GM19239 (cell line): ENCODE measurements at regions not wholly inside any gene's neighbourhood (a gene's known extent, or its start where the extent isn't known, plus 50 kb on each side); places are given as distances from the start of the nearest gene placed in this dataset.
A peak's percentile ranks its signal among the peaks of the same experiment; 100 is the strongest.

ENCODE experiments used
- DNase-seq: peaks from one replicate; pipeline ENCODE4 v3.0.0; 2011; ENCODE audit warnings: low spot score; ENCODE audit not compliant: insufficient read length
- FAIRE-seq: peaks from 2 replicates; lab custom pipeline; 2011; peaks lifted over from hg19 to GRCh38; lab: Jason Lieb, UNC

DNA sequence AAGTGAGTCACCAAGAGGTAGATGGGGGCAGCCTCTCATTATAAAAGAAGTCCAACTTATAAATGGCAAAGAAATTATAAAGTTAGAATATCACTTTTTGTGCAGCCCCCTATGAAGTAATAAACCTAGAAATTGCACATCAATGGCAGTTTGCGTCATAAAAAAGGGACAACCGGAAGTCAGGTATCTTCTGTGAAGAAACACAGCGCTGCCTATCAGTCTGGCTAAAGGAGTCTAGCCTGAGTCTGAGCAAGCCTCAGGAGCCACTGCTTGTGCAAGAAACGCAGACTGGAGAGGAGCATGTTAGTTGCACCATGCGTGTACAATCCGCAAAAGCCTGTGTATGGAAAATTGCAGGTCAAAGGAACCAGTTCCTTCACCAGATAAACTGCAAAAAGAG, 178.4 kb downstream of the ARRDC4 start:
- DNase-seq, result no peak
- no peak for FAIRE-seq

DNA sequence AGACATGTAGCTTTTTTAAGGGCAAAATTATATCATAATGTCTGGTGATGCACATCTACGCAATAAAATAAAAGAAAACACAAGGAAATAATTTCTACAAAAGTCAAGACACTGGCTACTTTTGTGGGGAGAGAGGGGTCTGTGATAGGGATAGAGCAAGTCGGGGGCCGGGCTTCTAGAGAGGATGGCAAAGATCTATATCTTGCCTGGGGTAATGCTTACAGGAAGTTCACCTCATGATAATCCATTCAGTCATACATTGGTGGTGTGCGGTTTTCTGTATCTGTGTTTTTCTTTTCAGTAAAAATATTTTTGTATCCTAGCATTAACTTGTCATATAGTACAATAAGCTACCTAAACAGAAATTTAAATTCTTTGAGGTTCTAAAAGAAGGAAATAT, 178.8 kb downstream of the ARRDC4 start:
- no peak for FAIRE-seq
- no peak for DNase-seq

DNA sequence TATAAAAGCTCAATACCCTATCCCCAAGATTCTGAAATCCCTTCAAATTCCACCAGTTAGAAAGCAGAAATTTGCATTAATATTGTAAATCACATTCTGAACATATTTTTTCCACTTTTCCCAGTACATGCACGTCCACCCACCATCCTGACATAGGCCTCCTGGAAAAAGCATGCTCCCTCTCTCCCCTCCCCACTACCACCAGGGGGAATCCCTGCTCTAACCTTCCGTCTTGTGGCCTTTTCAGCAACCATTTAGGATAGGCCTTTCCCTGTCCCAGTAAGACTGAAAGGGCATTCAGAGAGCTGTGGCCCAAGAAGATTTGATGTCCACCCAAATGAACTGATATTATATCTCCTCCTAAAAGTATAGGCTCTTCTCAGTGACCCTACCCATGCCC, 182.1 kb downstream of the ARRDC4 start:
- no peak for FAIRE-seq
- DNase-seq, result no peak

DNA sequence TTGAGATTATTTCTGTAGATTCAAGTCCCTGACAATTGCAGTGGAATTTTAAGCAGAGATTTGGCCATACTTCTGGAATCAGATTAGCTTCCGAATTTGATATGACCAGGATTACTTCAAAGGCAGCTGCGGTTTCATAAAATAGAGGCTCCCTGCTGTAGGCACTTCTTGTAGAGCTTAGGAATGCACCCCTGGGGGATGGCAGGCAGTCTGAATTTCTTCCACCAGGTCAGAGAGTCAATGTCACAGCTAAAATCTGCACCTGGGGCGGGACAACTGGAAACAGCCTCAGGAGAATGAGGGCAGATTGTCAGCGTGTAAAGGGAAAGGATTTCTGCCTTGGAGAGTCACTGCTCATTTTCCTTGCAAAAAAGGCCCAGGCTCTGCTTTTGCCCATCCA, 182.6 kb downstream of the ARRDC4 start:
- DNase-seq (no peak), FAIRE-seq (no peak)

DNA sequence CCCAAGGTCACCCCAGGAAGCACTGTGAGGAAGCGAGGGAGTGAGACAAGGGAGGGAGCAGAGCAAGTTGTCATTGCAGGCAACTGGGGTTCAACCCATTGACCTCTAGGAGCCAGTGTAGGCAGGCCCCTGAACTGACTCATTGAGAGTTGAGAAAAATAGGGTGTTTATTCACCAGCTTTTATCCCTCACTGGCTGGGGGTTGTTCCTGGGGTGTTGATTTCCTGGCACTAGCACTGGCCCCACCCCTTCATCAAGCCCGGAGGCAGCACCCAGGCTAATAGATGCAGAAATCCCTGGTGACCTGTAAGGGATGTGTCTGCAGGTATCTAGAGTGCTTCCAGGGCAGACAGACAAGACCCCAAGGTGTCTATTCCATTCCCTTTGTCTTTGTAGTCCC, 183.9 kb downstream of the ARRDC4 start:
- FAIRE-seq (no peak), DNase-seq (no peak)

DNA sequence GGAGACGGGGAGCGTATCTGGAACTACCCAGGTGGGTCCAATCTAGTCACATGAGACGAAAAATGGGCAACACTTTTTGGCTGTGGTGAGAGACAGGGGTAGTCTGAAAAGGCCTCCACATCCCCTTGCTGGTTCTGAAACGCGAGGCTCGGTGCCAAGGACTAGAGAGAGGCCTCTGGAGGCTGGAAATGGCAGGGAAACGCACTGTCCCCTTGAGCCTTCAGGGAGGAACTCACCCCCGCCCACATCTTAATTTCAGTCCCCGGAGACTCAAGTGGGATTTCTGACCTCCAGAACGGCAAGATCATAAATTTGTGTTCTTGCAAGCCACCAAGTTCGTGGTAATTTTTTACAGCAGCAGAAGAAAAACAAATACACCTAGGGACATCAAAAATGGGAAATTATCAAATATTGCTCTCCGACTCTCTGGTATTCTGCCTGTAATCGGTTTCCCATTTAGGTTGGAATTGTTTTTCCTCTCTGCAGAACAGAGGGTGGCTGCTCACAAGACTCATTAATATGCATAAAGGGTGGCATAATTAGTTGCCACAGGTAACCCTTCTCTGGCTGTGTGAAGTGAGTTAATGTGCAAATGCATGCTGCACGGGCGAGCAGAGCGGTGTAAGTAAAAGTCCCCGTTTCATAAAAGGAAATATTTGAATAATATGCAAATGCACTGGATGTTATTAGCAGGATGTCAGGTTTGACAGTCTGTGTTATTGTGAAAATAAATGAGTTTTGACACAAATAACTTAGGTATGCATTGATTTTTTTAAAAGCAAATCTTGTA, 185.7 kb downstream of the ARRDC4 start:
- DNase-seq (no peak), FAIRE-seq (no peak)

DNA sequence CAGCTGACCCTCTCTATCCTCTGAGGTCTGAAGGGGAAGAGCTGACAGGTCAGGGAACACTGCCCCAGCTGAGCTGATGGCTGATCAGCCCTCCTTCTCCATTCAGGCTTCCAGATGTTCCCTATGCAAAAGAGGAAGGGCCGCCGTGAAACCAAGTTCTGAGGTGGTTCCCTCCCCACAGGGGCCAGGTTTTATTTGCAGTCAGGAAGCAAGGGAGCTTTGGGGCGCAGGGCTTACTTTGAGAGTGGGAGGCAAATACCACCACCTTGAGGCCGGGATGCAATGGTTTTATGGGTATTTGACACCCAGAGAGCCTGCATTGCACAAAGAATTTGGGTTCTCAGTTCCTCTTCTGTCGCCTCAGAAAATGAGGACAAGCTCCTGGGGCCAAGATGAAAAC, 186.9 kb downstream of the ARRDC4 start:
- FAIRE-seq, result no peak

DNA sequence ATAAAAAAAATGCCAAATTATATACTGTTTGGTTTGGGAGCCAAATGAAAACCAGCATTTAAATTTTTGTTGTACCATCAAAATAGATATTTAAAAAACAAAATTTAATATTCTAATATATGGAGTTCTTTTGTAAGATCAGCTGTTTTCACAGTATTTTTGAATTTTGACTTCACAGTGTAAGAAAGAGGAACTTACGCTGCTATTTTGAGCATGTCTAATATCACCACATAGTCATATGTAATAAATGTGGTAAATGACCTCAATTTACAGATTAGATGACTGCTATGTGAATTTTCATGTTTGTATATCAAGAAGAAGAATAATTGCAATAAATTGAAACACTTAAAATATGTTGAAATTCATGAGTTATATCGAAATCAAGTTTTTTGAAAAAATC, 189.6 kb downstream of the ARRDC4 start:
- FAIRE-seq (no peak), DNase-seq (no peak)

More for the DNA sequence above, 186.9 kb downstream of the ARRDC4 start:
- no peak for DNase-seq

DNA sequence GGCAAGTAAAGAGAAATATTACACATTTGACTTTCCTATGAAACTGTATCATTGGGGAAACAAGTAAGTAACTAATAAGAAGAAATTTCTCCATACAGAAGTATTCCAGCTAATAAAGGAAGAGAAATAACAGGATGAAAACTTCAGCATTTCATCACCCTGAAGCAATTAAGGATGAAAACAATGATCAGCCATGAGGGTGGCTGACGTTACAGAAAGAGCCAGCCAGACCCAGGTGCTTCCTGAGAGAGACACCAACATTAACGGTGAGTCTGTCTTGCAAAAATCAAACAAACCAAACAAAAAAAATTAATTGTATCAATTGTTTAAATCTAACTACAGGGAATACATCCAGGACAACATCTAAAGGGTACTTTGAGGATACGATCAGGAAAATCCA, 190.0 kb downstream of the ARRDC4 start:
- DNase-seq (no peak), FAIRE-seq (no peak)

DNA sequence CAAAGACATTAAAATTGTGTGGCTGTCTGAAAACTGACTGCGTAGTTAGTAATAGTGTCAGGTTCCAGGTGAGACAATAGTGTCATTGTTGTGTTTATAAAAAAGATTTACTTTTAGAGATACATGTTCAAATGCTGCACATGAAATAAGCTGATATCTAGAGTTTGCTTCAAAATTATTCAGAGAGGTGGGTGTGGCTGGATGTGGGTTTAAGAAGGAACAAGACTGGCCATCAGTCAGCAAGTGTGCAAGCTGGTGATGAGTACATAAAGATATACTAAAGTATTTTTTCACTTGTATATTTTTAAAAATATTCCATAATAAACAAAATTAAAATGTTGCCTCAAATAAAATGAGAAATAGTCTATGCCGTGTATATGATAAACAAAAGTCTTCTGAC, 190.6 kb downstream of the ARRDC4 start:
- FAIRE-seq (no peak), DNase-seq (no peak)

DNA sequence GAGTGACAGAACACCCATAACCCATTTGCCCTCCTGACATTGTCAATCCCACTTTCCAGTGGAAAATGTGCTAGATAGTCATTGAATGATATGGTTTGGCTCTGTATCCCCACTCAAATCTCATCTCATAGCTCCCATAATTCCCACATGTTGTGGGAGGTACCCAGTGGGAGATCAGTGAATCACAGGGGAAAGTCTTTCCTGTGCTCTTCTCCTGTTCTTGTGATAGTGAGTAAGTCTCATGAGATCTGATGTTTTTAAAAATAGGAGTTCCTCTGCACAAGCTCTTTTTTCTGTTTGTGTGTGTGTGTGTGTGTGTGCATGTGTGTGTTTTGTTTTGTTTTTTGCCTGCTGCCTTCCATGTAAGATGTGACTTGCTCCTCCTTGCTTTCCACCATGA, 191.7 kb downstream of the ARRDC4 start:
- FAIRE-seq (no peak), DNase-seq (no peak)

DNA sequence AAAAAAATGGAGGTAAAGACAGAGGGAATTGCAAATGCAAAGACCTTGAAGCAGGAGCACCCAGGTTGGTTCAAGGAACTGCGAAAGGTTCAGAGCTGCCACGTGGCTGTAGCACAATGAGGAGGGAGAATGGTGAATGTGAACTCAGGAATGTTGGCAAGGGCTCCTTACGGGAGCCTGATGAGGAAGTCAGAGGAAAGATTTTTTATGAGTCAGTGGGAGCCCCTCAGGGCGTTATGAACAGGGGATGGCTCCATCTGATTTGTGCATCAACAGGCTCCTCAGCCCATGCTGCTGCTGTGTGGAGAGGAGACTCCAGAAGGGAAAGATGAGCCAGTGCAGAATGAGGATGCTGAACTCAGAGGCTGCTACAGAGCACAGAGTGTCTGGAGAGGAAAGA, 194.4 kb downstream of the ARRDC4 start:
- FAIRE-seq, result no peak
- DNase-seq, result no peak

DNA sequence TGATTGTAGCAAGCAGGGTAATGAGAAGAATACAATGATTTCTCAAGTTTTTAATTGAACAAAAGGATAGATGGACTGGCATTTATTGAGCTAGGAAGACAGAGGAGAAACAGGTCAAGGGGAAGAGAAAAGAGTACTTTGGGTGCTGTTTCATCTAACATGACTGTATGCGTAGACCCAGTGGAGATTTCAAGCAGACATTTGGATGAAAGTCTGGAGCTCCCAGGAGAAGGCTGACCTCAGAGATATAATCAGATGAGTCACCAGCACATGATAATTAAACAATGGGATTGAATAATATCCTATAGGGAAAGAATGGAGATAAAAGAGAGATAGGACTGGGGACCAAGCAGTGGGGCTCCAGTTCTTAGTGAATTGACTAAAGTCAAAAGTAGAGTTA, 194.9 kb downstream of the ARRDC4 start:
- DNase-seq, result no peak
- no peak for FAIRE-seq

DNA sequence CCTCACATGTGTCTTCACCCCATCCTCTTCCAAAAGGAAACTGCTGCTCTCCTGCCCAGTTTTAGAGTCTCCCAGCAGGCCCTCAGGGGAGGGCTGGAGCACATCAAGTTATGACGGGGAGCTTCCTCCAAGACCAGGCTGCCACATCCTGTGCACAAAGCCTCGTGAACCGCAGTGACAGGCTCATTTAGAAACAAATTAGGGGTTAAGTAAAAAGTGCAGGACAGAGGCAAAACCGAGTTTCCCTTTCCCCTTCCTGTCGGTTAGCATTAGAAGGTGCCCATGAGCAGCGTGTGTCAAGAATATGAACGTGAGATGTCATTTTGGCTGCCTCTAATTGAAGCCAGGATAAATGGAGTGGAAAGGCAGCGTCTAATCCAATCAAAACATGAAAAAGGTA, 199.7 kb downstream of the ARRDC4 start:
- FAIRE-seq (no peak), DNase-seq (peak; percentile 9)

DNA sequence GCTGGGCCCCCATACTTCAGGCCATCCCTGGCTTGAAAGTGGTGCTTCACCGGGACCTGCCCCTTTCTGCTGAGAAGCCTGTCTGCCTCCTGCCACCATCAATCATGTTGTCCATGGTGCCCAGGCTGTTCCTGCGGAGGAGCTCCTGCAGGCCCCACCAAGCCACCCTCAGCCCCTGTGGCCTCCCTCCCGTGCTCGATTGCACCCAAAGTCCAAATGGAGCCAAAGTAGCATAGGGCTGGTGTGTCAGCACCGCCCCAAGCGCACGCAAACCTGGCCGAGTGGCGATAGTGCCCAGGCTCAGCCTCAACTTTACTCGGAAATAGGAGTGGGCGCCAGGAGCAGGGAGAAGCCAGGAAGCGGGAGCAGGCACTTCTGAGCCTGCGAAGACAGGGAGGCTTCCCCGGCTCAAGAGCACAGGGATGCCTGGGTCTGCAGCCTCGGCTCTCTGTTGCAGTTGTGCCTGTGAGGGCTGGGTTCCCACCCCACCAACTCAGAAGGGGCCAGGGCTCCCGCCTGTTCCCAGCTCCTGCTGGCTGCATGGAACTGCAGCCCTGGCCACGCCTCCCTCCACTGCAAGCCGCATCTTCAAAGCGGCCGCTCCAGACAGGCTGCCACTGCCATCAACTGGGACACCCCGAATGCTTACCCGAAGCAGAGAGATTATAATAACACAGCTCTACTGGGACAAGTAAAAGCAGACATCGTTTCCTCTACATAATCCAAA, 203.0 kb downstream of the ARRDC4 start:
- DNase-seq (no peak), FAIRE-seq (no peak)

DNA sequence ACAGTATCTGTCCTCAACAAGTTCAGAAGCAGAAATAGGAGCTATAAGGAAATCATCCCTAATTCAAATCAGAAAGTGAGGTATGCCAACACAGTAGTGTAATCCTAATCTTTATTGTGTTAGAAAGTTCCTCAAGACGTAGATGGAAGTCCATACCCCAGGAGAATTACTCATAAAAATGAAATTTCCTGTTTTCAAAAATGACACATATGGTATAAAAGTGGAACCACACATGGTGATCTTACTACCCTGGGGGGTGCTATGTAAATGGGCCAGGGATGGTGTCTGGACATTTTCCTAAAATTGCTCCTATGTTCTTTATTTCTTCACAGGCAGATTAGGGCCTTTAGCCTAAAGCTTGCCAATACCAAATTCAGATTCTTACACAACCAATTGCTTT, 204.1 kb downstream of the ARRDC4 start:
- DNase-seq (no peak), FAIRE-seq (no peak)

DNA sequence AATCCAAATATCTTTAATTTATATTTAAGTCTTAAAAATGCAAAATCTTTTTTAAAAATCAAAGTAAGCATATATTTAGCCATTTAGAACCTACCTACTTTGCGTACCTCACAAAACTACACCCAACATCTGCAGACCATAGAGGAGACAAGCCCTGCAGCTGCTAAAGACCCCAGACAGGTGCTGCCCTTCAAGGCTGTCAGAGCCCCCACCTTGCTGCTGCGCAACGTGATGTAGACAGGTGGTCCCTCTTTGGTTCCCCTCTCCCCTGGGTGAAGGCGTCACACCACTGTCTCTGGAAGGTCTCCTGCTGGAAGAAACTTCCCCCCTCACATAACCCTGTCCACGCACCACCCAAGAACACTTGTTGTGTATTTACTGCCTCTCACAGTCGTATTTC, 204.5 kb downstream of the ARRDC4 start:
- no peak for DNase-seq
- no peak for FAIRE-seq

DNA sequence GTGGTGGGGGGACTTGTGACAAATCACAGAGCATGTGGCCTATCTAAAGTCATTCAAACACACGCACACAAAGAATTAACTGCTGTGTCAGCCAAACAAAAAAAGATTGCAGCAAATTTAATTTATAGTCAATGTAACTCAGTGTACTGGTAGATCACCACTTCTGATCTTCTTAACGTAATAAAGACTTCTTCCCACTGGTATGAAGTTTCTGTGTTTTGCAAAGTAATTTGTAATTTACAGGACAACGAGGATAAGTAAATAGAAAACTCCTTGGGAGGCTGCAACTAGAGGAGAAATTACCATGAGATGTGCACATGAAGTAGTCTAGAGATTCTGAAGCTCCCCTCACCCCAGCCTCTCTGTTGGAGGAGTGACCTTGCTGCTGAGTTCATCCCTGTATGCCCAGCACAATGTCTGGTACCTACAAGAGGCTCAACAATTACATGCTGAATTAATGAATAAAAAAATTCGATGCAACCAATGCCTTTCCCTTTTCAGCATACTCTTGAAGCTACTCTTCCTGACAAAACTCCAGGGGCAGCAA, 207.3 kb downstream of the ARRDC4 start:
- DNase-seq (no peak), FAIRE-seq (no peak)

DNA sequence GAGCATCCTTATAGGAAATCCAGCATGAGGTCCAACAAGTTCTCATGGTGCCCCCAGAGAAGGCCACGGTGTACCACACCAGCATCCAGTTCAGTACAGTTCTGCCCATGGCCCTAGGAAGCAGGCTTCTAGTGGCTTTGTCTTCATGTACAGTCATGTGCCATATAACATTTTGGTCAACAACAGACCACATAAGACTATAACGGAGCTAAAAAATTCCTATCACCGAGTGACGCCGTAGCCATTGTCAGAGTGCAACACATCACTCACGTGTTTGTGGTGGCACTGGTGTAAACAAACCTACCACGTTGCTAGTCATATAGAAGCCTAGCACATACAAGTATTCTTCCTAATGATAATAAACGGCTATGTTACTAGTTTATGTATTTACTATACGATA, 209.0 kb downstream of the ARRDC4 start:
- no peak for DNase-seq
- FAIRE-seq, result no peak

DNA sequence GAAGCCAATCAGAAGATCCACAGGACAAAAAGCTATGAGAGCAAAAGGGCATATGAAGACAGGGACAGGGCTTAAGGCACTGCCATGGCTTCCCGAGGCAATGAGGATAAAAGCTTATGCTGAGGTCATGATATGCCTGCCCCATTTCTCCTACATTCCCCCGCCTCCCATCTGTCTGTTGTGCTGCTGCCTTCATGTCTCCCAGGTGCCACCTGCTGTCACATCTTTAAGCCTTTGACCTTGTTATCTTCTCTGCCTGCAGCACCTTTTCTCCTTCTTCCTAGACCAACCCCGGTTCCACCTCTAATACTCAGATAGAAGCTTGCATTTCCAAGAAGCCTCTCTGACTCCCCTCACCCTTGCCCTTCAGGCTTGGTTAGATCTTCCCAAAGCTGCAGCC, 213.8 kb downstream of the ARRDC4 start:
- no peak for FAIRE-seq
- DNase-seq, result no peak

DNA sequence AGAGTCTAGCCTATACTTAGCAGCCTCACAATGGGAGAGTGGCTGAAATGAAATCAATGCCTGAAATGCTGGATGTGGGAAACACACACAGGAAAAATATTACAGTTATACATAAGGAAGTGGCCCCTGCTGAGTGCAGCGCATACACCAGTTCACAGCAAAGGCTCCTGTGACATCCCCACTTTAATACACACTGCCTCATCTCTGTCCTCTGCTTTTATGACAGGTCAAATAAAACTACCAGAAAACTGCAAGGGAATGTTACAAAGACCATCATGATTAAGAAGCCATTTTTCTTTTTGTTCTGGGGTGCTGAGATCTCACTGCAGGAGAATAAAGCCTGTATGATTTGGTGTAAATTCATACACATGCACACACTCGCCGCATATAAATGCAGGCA, 214.3 kb downstream of the ARRDC4 start:
- no peak for FAIRE-seq
- DNase-seq, result no peak
